ENCODE measurements at regions not wholly inside any gene's neighbourhood (a gene's known extent, or its start where the extent isn't known, plus 50 kb on each side); places are given as distances from the start of the nearest gene placed in this dataset.

DNA sequence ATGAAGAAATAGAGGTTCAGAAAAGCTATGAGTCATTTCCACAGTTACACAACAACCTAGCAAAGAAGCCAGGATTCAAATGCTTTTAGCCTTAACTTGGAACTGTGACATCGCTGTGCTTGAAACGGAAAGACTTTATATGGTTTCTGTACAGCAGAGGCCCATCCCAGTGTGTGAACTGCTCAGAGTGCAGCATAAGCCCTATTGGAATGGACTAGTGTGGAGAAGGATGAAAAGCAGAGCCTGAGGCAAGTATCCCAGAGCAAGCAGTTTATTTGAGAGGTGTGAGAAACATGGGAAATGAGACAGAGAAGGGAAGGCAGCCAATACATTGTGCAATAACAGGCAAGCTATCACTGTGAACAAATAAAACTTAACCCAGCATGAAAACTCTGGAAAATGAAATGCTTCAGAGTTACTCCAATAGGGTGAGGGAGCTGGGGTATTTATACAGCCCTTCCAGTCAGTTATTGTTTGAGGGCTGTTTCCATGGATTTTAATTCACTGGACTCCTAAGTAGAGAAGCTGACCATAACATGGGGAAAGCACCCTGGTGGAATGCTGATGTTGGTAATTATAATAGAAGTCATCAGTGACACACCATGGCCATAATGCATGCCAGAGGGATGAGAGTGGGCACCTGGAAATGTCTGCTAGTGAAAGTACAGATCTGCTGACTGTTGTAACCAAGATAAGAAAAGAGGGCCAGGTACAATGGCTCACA, 254.0 kb upstream of the POU3F3 start:
- in situ Hi-C loops (cut with HindIII; ENCODE audit: low sequenced_read_pairs): no loop called here
- no peak for DNase-seq (ENCODE audit: low spot score)

DNA sequence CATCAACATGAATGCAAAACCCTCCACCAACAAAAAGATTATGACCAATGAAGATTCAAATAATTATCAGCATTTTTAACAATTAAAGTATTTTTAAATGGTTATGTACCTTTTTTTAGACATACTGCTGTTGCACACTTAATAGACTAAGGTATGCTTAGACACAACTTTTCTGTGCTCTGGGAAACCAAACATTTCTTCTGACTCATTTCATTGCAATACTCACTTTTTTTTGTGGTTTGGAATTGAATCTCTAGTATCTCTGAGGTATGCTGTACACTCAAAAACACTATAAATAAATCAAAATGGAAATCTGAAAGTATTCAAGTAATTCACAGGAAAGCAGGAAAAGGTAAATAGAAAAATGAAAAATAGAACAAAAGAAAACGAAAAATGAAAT, 247.9 kb upstream of the POU3F3 start:
- DNase-seq (ENCODE audit: low spot score): no peak
- in situ Hi-C loops (cut with HindIII; ENCODE audit: low sequenced_read_pairs): no loop called here

DNA sequence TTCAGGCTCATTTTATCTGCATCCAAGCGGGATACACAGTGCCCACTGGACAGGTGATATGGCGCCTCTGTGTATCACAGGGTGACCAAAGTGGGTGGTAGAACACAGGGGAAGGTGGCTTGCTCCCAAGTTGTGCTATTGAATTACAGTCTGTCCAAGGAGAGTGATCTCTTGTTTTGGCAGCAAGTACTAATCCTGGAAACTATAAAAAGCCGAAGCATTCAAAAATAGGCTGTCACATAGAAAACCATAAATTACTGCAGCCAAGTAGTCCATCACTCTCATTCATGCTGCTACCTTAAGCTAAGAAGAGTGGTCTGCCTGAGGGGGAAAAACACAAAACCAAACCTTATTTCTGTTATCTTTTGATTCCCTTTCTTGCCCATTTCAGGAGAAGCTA, 237.1 kb upstream of the POU3F3 start:
- DNase-seq (ENCODE audit: low spot score): no peak
- in situ Hi-C loops (cut with HindIII; ENCODE audit: low sequenced_read_pairs): no loop called here

- in situ Hi-C loops (cut with HindIII; ENCODE audit: low sequenced_read_pairs): no loop called here
- no peak for DNase-seq (ENCODE audit: low spot score)
These were observed 233.1 kb upstream of the POU3F3 start for GRCh38 chr2:104620801-104621200.

GRCh38 chr2:104635608-104636007, 218.3 kb upstream of the POU3F3 start:
- no peak for DNase-seq (ENCODE audit: low spot score)
- in situ Hi-C loops (cut with HindIII; ENCODE audit: low sequenced_read_pairs): no loop called here

DNA sequence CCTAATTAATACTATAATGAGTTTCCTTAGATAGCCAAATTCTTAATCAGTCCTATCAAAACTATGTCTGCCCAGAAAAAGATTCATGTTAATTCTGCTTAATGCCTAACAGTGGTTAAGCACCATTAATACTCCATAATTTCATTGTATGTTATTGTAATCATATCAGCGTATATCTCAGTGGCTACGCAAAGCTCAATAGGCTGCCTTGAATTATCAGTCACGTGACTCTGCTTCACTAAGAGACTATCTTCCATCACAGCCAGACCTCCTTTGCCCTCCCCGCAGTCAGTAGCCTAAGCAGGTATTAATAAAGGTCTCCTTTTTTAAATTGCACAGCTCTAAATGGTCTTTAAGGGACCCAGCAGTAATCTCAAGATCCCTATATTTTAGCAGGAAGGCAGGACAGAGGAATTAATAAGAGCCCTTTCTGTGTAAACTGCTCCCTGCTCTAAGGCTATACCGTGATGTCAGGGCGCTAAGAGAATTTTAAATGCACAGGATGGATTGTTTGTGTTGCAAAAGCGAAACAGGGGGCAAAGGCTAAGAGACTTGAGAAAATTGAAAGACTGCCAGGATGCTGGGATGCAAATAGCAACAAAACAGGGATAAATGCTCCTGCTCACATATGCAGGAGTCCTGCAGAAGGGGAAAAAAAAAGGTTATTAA, 215.6 kb upstream of the POU3F3 start:
- in situ Hi-C loops (cut with HindIII; ENCODE audit: low sequenced_read_pairs): no loop called here
- no peak for DNase-seq (ENCODE audit: low spot score)

GRCh38 chr2:104638859-104639202, 215.1 kb upstream of the POU3F3 start:
- no peak for DNase-seq (ENCODE audit: low spot score)
- in situ Hi-C loops (cut with HindIII; ENCODE audit: low sequenced_read_pairs): no loop called here

DNA sequence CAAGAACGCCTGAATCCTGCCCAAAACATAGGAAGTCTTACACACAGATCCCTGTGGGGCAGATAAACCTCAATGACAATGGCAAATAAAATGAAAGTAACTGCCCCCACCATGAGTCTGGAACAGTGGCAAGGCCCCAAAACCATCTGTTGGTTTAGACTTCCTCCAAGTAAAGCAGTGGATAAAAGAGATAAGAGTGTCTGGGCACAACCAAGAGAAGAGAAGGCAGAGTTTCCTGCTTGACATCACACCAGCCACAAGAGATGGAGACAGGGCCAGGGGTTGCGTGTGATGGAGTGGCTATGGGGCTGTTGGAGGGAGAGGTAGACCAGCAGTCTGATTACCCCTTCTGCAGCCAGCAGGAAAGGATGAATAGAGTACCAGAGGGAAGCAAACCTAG, 212.1 kb upstream of the POU3F3 start:
- in situ Hi-C loops (cut with HindIII; ENCODE audit: low sequenced_read_pairs): no loop called here
- DNase-seq (ENCODE audit: low spot score): no peak

DNA sequence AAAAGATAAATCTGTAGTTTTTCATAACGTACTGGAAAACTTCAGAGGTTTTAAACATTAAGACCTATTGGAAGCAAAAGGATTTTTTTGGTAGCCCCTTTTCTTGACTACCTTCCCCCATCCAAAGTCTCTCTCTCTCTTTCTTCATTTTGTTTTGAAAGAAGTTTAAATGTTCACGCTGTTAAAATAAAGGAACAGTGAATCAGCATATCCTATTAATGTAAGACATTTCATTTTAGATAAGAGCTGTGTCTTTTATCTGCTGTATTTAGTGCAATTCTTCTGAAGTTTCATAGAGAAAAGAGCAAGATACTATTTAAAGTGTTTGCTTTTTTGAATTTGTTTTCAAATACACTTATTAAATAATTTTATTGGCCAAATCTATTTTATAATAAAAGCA, 205.5 kb upstream of the POU3F3 start:
- in situ Hi-C loops (cut with HindIII; ENCODE audit: low sequenced_read_pairs): no loop called here
- DNase-seq (ENCODE audit: low spot score): no peak

DNA sequence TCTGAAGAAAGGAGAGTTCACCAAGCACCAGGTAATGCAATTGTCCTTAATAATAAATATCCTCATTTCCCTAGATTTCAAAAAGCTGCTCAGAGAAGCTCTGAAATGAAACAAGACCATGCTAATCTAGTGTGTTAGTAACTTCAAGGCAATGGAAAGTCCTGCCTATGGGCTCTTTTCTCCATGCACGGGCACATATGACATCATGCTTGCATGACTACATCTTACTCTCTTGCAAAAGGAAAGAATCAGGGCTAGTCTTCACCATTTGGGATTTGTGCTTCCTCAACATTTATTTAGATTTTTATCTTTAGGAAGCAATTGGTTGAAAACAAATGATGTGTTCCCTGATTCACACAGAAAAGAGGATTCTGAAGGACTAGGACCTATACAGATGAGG, 204.0 kb upstream of the POU3F3 start:
- DNase-seq (ENCODE audit: low spot score): no peak
- in situ Hi-C loops (cut with HindIII; ENCODE audit: low sequenced_read_pairs): no loop called here

- DNase-seq (ENCODE audit: low spot score): no peak
- in situ Hi-C loops (cut with HindIII; ENCODE audit: low sequenced_read_pairs): no loop called here
These were observed 203.4 kb upstream of the POU3F3 start for GRCh38 chr2:104650405-104650996.

DNA sequence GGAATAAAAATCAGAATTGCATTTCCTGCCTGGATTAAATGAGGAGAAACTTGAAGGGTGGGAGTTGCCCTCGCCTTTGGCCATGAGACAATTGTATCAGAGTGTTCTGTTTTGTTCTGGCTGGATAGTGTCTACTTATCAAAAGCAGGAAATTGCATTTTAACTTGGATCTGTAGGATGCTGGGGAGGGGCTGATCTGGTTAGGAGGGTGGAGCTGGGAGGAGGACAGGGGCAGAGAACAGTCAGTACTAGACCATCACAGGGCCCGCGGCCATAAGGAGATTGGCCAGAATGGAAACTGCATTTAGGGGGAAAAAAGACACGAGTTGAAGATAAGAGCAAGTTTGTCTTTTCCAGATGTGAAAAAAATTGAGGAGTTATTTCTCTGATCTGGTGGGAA, 199.1 kb upstream of the POU3F3 start:
- no peak for DNase-seq (ENCODE audit: low spot score)
- in situ Hi-C loops (cut with HindIII; ENCODE audit: low sequenced_read_pairs): no loop called here

GRCh38 chr2:104656571-104657163, 197.2 kb upstream of the POU3F3 start:
- no peak for DNase-seq (ENCODE audit: low spot score)
- in situ Hi-C loops (cut with HindIII; ENCODE audit: low sequenced_read_pairs): no loop called here

DNA sequence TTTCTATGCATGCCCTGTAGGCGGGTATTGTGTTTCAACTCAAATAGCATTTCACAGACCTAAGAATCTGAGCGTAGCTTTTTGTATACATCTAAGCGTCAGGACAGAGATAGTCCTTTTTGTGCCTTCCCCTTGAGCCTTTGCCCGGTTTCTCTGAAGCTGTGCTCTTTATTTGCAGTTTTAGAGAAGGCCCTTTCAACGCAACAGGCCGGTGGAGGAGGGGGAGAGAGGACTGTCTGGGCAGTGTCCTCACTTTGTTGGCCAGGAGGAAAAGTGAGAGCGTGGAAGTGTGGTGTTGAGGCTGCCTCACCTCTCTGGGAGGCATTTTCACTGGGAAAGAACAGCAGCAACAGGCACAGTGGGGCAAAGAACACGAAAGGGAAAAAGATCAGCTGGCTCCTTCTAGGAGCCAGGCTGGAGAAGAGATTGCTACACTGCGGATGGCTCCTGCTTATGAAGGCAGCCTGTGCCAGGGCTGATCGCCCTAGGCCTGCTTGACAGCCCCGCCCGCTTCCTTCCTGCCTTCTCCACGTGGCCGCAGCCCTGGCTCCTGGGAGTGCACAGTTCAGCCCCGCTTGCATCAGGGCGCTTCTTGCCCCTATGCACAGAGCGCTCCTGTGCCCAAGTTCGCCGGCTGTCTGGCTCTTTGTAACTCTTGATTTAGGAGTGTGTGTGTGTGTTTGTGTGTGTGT, 195.6 kb upstream of the POU3F3 start:
- DNase-seq (ENCODE audit: low spot score): peak; percentile 8
- in situ Hi-C loops (cut with HindIII; ENCODE audit: low sequenced_read_pairs): no loop called here

- in situ Hi-C loops (cut with HindIII; ENCODE audit: low sequenced_read_pairs): no loop called here
- no peak for DNase-seq (ENCODE audit: low spot score)
These were observed 194.9 kb upstream of the POU3F3 start for GRCh38 chr2:104658904-104659591.

GRCh38 chr2:104660991-104661390, 192.9 kb upstream of the POU3F3 start:
- DNase-seq (ENCODE audit: low spot score): no peak
- in situ Hi-C loops (cut with HindIII; ENCODE audit: low sequenced_read_pairs): no loop called here

DNA sequence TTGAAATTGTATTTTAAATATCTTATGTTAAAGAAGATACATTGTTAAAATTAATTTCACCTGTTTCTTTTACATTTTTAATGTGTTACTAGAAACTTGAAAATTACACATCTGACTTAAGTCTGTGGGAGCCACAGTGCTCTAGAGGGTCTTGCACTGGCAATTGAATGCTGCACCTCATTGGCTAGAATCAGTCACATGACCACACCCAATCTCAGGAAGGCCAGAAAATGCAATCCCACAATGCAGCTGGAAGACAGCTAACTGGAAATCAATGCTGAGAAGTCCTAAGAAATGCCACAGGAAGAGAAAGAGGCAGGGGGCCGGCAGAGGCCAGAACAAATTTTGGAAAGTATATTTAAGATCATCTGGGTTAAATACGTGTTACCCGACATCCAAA, 189.2 kb upstream of the POU3F3 start:
- in situ Hi-C loops (cut with HindIII; ENCODE audit: low sequenced_read_pairs): no loop called here
- no peak for DNase-seq (ENCODE audit: low spot score)

GRCh38 chr2:104668631-104669030, 185.3 kb upstream of the POU3F3 start:
- in situ Hi-C loops (cut with HindIII; ENCODE audit: low sequenced_read_pairs): no loop called here
- DNase-seq (ENCODE audit: low spot score): no peak

DNA sequence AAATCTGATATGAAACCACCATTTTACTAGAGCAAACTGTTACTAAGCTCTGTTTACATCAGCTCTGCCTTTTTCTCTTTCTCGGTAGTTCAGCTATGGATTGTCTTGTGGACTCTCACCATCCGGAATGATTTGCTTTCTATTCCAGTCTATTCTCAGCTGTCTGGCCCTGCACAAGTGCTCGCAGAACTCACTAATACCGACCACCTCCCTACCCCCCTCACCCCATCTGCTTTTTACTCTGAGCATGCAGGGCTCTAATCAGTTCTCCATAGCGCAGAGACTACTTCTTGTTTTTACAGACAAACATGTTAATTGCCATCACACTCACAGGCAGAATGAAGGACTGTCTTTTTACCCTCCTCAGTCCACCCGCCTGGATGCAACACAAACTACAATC, 180.7 kb upstream of the POU3F3 start:
- DNase-seq (ENCODE audit: low spot score): no peak
- in situ Hi-C loops (cut with HindIII; ENCODE audit: low sequenced_read_pairs): no loop called here

All from G401 (cell line).